ENCODE measurements at regions not wholly inside any gene's neighbourhood (a gene's known extent, or its start where the extent isn't known, plus 50 kb on each side); places are given as distances from the start of the nearest gene placed in this dataset.

- no peak for TF ChIP-seq HOXD13 (CRISPR knock-in tag; IDR thresholded peaks at IDR 0.05; ENCODE audit: borderline replicate concordance)
- TF ChIP-seq ZBTB10 (tag by site-specific recombination; IDR thresholded peaks at IDR 0.05) = no peak
- no peak for TF ChIP-seq ZNF580 (tag by site-specific recombination; IDR thresholded peaks at IDR 0.05)
- no peak for TF ChIP-seq CTCF (tag by site-specific recombination; IDR thresholded peaks at IDR 0.05)
- TF ChIP-seq ZBTB17 (tag by site-specific recombination; IDR thresholded peaks at IDR 0.05) = no peak
Observed at GRCh38 chr2:239654266-239654665, 253.4 kb upstream of the HDAC4 start.

Measured in HEK293 (cell line).